CD4-positive, alpha-beta T cell treated with Interleukin-6 at 100 ng/mL for 8 hours (primary cell): ENCODE measurements at regions not wholly inside any gene's neighbourhood (a gene's known extent, or its start where the extent isn't known, plus 50 kb on each side); places are given as distances from the start of the nearest gene placed in this dataset.

Experiments
- DNase-seq: peaks from one replicate; pipeline ENCODE4 v3.0.0-alpha.2; 2020; ENCODE audit warnings: mixed read lengths, low spot score

- DNase-seq, result no peak
Measured at GRCh38 chrX:137483554-137483953, 82.4 kb upstream of the ZIC3 start.

GRCh38 chrX:137482136-137482535 lies 83.8 kb upstream of the ZIC3 start:
- DNase-seq, result no peak

GRCh38 chrX:137479386-137479785 lies 86.5 kb upstream of the ZIC3 start:
- no peak for DNase-seq

GRCh38 chrX:137441711-137442110 lies 124.2 kb upstream of the ZIC3 start:
- DNase-seq, result no peak

GRCh38 chrX:137432609-137433008 lies 133.3 kb upstream of the ZIC3 start:
- no peak for DNase-seq

- DNase-seq, result no peak
Measured at GRCh38 chrX:137431693-137432488, 134.0 kb upstream of the ZIC3 start.

GRCh38 chrX:137430984-137431475 lies 134.9 kb upstream of the ZIC3 start:
- no peak for DNase-seq

GRCh38 chrX:137430301-137430700 lies 135.6 kb upstream of the ZIC3 start:
- DNase-seq, result no peak

- DNase-seq, result no peak
Measured at GRCh38 chrX:137428766-137429591, 136.9 kb upstream of the ZIC3 start.

DNA sequence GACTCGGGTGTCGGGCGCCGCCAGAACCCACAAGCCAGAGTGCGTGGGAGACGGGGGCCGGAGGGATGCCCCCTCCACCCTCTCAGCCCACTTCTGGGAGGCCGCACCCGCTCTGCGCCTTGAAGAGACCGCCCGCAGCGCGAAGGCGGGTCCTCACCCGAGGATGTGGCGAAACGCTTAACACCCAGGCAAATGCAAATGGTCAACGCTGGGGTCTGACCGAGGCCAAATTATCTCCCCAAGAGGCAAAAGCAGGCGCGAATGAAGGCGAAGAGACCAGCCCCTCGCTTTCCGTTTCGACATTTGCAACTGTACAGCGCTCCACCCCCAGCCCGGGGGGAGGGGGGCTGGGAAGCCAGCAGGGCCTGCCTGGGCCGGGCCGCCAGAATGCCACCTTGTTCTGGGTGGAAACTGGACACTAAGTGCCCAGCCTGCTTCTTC lies 137.7 kb upstream of the ZIC3 start:
- no peak for DNase-seq

DNA sequence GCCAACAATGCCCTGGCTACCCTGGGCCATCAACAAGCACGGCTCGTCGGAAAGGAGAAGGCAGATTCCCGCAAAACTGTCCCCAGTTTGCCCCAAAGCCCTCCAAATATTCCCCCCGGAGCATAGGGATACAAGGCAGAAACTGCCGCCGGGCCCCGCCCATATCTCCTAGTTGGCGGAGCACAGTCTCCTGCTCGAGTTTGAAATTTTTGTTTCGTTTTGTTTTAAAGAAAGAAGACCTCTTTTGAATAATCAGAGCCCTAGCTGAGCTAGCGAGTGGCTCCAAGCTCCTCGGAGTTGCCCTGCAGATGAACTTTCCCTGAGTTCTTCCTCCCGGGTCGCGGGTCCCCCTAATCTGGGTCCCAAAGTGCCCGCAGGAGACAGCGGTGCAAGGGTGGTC lies 138.1 kb upstream of the ZIC3 start:
- DNase-seq, result no peak

DNA sequence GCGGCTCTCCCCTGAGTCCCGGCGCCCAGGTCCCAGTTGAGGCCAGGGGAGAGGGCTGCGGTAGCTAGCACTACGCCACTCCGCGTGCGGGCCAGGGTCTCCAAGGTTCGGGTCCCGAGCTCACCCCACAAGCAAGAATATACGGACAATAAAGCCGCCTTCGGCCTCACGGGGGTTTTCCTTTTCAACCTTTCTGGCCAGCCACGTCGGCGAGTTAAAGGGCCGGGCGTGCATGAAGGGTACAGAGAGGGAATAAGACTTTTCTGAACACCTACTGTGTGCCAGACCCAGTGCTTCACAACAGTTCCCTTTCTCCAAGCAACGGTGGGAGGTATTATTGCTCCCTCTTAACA lies 138.5 kb upstream of the ZIC3 start:
- DNase-seq, result no peak

GRCh38 chrX:137426695-137427425 lies 139.1 kb upstream of the ZIC3 start:
- DNase-seq, result no peak

GRCh38 chrX:137425986-137426385 lies 139.9 kb upstream of the ZIC3 start:
- no peak for DNase-seq

- DNase-seq, result no peak
Measured at GRCh38 chrX:137425273-137425902, 140.5 kb upstream of the ZIC3 start.

DNA sequence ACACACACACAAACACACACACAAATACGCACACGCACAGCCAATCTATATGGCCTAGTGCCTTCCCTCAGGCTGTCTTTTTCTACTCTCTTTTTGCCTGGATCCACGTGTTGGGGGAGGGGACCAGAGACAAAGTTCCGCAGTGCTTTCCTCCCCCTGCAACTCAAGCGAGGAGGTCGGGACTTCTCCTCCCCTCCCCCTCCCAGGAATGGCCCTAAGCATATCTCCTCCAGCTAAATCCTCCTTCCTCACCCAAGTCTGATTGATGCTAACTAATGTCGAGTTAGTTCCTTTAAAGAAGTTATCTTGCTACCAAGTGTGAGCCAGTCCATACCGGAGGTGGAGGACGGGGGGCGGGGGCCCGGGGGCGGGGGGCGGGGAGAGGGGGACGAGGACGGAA lies 141.2 kb upstream of the ZIC3 start:
- DNase-seq, result no peak

- no peak for DNase-seq
Measured at GRCh38 chrX:137423241-137423640, 142.7 kb upstream of the ZIC3 start.

- DNase-seq, result no peak
Measured at GRCh38 chrX:137418086-137418485, 147.8 kb upstream of the ZIC3 start.

GRCh38 chrX:137413190-137413589 lies 152.7 kb upstream of the ZIC3 start:
- DNase-seq, result no peak

- no peak for DNase-seq
Measured at GRCh38 chrX:137405449-137406140, 160.3 kb upstream of the ZIC3 start.

DNA sequence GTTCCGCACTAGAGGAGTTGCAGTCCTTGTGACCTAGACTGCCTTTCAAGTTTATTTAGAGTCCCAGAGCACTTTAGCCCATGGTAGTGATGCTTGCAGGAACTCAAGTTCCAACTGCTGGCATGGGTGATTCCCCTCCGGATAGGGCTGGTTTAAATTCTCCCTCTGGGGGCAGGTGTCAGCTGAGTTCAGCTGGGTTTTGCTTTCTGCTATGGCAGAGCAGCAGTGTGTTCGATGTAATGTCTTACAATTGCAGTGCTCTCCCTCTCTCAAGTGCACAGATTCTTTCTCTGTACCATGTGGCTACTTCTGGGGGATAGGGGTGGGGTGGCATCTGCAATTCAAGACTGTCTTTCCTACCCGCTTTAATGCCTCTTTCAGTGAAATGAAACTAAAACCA lies 164.8 kb upstream of the ZIC3 start:
- no peak for DNase-seq
